HG02938 (cell line): ENCODE measurements at regions not wholly inside any gene's neighbourhood (a gene's known extent, or its start where the extent isn't known, plus 50 kb on each side); places are given as distances from the start of the nearest gene placed in this dataset.
"Not testable (repeated sequence)": the region's sequence is repeated elsewhere in the genome, so short reads cannot be mapped to it uniquely, and the experiment has no call there.

ENCODE experiments used
- ATAC-seq: cut with Tn5 transposase; IDR thresholded peaks from one replicate; pipeline ENCODE4 v1.9.1; 2021; ENCODE audit warnings: mild to moderate bottlenecking, moderate library complexity; ENCODE audit not compliant: unreplicated experiment

DNA sequence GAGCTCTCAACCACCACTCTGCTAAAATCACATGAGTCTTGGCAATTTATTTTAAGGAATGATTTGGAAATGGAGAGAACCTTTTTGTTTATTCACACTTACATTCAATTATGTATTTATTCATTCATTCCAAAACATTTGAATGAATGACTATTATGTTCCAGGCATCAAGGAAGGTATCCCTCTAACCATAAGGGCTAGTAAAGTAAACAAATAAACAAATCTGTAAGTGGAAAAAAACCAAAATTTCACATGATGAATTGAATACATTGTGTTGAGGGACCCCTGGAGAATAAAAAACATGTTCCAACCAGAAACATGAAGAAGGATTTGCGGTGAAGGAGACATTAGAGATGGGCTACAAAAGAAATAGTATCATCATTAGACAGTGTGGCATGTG, 677.8 kb downstream of the TOX3 start:
- ATAC-seq: no peak

DNA sequence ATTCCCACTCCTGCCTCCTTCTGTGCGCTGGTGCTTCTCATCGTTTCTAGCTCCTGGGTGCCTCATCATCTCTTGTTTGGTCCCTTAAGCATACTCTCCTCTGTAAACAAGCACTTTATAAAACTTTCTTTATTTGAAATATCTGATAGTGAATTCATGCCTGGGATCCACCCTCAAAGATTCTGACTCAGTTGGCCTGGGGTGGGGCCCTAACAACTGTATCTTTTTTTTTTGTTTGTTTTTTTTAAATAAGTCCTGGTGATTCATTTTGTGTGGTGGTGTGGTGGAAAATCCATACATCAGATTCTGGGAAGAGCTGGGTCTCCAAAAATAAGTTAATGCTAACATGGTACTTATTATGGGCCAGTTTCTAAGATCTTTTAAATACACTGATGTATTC, 678.3 kb downstream of the TOX3 start:
- ATAC-seq: no peak

DNA sequence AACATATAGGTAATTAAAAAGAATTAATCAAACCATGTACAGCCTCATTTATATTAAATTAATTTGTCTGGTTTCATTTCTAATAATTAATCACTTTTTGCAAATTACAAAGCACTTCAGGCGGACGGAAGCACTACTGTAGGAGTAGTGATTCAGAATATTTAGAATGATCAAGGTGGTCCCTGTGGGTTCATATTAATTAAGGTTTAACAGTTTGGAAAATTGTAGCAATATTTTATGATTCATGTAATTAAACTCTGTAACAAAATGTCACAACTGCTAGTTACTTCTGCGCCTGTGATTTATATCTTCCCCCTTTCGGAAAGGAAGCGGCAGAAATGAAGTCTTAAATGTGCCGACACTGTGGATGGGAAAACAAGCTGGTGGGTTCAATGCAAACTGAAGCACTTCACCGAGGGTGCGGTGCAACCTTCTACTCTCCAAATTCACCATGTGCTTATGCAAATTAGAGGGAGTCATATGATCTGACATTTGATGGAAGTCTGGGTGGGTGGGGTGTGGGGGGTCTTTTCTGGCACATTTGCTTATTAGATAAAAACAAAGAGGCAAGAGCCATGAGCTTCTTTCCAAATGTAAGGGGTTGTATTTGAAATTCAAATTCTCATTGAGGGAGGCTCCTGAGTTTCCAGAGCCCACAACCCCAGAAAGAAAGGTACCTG, 679.4 kb downstream of the TOX3 start:
- ATAC-seq: no peak

DNA sequence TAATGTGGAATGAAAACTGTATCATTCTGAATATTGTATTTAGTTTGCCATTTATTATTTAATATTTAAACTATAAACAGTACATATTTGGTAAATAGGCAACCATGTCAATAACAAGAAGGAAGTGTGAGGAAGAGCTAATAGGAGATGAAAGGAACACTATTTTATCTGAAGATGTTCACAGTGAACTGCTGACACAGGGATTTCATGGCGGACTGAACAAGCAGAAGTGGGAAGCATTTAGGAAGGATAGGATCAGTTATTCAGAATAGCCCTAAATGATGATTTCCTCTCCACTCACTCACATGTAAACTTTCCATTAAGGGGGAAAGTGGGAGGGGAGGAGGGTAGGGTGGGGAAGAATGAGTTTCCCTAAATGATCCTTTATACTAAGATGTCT, 682.4 kb downstream of the TOX3 start:
- ATAC-seq: no peak

DNA sequence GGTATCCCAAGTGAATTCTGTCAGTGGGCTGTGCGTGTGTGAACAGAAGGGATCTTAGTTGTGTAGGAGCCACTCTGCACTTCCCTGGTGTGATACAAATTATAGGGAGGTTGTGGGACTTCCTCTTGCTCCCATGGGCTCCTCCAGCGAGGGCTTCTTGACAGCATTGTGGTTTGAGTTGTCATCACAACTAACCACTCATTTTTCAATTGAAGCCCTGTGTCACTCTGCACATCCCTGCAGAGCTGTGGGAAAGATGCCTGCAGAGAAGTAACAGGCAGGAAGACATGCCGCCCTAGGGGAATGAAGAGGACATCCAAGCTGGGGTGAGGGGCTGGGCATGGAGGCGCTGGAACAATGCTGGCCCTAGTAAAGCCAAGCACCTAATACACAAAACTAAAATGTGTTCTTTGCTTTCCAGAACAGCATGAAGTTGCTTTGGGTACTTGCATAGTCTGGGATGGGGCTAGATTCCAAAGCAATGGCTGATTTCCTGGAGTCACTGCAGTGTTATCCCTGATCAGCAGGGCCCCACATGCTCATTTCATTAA, 692.5 kb downstream of the TOX3 start:
- no peak for ATAC-seq

DNA sequence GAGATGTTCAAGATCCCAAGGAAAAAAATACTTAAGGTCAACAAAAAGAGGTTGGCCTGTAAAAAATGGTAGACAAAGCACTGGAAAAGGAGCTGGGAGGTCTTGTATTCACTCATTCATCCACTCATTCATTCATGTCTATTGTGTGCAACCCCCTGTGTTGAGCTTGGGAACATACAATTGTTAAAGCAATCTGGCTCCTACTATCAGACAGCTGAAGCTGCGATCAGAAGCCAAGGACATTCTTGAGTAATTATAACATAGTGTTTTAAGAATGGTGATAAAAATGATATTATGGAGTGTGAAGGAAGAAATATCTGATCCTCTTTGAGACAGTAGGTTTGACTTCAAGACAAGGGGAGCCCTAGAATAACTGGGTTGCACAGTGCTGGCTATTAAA, 693.4 kb downstream of the TOX3 start:
- ATAC-seq: no peak

DNA sequence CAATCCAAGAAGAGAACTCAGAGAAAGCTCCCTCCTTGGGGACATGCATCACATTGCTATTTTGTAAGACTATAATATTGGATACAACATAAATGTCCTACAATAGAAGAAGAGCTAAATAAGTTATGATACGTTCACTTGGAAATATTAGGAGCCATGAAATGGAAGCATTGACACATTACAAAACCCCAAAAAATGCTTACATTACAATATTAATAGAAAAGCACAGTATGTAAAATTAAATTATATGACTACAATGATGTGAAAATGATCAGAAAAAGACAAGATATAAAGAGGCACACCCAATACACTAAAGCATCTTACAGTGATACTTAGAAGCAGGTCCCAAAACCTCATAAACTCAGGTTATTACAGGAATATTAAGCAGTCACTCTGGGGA, 694.1 kb downstream of the TOX3 start:
- no peak for ATAC-seq

DNA sequence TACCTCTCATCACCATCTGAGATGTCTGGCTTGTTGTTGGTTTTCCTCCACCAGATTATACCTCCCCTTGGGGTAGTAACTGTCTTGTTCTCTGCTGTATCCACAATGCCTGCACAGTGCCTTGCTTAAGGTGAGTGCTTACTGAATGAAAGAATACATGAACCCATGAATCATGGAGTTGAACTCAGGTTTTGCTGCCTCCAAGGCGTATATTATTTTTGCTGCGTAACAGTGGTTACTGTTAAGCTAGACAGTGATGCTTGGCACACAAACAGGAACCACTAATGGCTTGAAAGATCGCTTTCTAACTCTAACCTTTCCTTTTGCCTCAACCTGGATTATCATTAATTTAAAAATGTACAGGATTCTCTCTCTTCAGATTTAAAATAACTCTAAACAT, 695.8 kb downstream of the TOX3 start:
- no peak for ATAC-seq

DNA sequence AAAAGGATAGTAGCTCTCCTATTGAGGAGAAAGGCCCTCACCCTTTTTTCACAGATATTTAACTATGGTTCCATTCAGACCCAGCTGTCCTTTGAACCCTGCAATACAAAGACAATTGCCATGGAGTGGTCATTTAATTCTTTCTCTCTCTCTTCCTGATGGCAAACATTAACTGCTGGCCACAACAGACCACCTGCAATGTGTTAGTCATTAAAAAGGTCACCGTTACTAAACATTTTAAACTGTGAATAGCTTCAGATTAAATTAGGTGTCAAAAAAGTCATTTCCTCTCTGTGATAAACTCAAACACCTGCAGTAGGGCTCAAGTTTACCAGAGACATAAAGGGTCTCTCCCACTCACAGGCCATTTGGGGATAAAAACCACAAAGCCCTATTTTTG, 697.2 kb downstream of the TOX3 start:
- ATAC-seq: no peak

DNA sequence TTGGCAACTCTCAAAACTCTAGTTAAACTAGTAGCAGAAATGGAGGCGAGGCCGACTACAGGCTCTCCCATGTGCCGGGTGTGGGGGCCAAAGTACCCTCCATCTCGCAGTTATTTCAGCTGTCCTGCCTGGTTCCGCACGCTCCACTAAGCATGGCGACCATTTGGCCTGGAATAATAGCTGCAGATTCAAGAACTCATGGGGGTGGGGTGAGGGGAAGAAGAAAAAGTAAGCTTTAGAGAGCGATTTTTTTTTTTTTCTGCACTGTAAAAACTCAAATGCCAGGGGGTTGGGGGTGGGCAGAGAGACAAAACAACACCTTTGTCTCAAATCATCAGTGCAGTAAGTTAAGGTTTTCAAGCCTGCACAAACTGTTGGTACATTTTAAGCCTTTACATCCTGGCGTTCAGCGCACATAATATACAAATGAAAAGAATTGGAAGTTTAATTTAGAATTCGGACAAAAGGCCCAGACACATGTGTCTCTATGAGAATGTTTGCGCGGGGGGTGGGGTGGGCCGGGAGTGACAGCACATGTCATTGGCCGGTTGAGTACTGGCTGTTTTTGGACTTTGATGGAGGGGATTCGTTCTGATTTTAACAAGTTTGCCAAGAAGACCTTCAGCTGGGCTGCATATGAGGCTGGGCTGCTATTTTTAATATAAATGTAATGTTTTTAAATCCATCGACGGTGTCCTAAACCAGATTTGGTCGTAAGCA, 694.7 kb upstream of the SALL1 start:
- no peak for ATAC-seq

DNA sequence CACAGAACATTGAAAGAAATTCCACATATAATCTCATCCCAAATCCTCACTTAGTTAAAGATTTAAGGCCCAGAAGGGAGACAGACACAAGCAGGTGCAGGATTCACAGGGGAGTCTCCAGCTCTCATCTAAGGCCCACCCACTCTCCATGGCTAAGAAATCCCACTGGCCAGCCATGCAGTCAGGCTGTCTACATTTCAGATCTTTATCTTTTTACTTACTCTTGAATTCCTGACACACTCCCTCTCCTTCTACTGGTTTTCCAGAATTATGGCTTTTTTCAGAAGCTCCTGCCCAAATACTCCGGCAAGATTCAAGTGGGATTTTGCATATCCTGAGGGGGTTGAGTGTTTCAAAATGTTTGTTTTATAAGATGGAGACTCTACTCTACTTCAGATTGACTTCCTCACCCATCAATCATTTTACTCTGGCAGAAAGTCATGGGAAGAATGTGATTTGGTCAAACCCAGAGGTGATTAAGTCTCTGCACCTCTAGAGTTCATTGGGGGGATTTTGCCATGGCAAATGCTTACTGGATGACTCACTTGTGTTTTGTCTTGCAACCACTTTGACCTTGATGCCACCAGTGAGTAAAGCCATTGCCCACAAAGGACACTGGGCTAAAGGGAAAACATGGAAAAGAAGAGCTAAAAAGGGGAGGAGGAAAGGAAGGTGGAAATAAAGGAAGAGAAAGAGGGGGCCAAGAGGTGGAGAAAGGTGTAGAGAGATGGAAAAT, 688.8 kb upstream of the SALL1 start:
- ATAC-seq: no peak

DNA sequence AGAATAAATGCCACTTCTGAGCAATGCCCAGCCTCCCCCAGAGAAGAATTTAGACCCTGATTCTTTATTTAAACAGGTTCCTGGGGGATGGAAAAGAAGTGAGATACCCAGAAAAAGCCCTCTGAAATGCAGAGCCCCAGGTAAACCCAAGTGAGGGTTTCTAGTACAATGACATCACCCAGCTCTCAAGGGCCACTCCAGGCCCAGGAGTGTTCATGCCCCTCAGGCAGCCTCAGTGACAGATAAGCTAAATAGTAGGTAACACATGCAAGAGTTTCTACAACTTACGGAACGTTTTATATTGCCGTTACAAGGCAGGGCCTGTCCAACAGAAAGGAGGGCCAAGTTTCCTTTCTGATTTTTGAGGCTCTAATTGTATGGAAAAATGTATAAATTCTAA, 683.7 kb upstream of the SALL1 start:
- ATAC-seq: no peak

DNA sequence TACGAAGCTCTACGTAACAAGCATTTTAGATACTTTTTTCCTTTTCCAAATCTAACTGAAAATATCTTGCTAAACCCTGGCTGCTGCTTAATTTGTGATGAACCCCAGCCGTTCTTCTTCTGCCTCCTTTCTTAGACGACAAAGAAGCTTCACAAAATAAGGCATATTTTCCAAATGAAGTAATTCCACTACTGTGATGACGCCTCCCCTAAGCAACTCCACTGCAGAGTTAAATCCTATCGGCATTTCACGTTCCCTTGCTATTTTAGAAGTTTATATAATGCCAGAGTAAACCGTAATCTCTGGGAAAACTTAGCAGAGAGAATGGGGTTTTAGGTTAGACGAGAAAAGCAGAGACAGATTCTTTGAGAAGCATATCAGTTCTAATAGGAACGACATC, 683.1 kb upstream of the SALL1 start:
- no peak for ATAC-seq

DNA sequence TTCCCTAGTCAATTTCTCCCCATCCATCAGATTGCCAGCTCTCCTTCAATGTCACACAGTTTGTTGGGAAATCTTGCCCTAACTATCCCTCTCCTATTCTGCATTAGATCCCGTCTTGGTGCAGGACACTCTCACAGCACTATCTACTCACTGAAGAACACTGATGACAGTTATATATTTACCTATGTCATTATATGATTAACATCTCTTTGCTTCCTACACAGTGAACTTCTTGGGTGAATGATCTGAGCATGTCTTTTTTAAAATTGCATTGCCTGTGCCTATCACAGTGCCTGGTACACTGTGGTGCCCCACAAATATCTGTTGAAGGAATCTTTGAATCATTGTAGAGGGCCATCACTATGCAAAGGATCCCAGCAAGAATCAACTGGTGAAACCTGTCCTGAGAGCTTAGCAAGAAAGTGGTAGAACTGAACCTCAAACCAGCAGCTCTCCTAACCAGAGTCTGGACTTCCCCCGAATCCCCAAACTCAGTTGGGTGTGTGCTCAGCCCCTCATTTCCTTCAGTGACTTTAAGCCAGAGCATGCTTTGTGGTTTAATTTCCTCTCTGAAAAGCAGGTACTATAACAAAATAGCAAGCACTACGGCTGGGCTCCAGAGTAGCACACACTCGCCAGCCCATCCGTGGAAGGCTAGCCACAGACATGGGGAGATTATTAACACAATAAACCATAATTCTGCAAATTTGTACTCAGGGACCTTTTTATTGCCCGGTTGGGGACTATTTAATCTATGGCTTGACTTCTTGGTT, 680.7 kb upstream of the SALL1 start:
- peak; percentile 62 for ATAC-seq

DNA sequence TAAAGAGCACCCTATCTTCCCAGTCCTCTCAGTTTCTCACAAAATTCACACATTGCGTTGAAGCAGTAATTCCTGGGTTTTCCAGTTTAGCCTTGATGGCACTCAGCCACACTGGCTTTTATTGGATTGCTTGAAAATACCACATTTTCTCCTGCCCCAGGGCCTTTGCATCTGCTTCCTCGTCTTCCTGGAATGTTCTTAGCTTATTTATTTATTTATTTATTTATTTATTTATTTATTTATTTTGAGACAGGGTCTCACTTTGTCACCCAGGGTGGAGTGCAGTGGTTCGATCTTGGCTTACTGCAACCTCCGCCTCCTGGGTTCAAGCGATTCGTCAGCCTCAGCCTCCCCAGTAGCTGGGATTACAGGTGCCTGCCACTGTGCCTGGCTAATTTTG, 680.0 kb upstream of the SALL1 start:
- ATAC-seq: not testable (repeated sequence)

DNA sequence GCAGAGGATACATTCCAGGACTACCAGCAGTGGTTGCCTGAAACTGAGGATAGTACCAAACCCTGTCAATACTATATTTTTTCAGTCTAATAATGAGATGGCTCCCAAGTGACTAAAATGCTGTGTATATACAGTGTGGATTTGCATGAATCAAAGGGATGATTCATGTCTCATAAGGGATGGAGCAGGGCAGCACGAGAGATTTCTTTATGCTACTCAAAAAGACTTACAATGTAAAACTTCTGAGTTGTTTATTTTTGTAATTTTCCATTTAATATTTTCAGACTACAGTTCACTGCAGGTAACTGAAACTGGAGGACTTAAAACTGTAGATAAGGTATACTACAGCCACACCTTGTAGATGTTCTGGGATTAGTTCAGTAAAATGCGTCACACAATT, 674.7 kb upstream of the SALL1 start:
- no peak for ATAC-seq

DNA sequence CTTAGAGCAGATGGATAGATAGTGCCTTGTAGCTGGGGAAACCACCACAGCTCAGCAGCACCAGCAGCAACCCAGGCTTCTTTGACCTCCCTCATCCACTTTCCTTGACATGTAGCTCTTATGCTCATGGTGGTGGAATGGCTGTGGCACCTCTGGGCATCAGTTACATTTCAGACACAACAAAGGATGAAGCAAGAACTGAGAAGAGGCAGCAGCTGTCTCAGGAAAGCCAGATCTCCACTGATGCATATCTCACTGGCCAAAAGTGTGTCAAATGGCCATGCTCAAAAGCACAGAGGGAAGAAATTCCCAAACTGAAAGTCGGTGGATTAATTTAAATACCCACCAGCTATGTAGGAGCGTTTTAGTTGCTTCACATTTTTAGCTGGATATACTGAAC, 671.4 kb upstream of the SALL1 start:
- no peak for ATAC-seq

DNA sequence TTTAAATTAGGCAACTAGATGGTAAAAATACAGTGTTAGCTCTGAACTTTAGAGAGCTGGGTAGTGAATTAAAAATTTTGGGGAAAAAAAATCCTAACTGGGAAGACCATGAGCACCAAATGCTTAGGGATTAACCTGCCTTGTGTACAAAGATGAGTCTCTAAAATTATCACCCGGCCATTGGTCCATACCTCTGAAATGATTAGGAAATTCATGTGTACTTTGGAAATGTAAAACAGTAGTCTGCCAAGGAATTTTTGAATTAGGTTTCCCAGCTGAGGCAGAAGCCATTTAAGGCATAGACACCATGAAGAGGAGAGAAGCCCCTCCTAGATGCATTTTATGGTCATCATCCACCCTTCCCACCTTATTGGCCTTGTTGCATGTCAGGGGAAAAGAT, 670.5 kb upstream of the SALL1 start:
- ATAC-seq: no peak

DNA sequence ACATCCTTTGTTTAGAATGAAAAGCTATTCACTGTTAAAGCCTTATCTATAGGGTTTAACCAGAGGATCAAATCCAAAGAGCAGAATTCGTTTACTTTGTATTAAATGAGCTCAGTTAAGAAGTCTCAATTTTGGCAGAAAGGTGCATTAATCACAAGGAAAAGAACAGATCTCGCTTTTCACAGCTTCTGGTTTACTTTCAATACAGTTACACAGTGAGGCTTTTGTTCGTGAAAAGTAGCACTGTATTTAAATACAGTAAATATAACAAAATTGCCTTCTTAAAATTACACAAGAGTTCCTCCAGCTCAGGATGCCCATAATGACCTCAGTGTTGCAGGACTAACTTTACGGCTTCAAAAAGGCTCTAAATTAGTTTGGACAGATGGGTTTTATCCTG, 669.1 kb upstream of the SALL1 start:
- no peak for ATAC-seq

DNA sequence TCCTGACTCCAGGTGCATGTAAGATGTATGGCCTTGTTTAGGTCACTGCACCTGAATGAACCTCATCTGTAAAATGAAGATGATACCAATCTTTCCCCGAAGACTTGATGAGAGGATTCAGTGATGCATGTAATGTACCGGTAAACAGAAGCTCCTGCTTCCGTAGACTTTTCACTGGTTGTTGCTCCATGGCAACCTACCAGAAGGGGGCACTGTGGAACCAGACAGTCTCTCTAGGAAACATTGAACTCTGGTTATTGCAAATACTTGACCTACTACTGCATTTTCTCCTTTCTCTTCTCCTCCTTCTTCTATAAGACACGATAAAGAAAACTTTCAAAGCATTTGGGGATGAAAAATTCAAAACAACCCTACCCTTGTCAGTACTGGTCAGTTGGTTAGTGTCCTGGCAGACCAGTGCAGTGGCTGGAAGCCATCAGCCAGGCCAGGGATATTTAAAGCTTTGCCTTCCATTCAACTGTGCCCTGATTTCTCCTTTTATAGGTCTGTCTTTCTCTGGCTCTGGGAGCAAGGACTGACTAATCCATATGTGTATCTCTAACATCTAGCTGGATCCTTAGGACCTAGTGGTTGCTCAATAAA, 667.4 kb upstream of the SALL1 start:
- no peak for ATAC-seq

DNA sequence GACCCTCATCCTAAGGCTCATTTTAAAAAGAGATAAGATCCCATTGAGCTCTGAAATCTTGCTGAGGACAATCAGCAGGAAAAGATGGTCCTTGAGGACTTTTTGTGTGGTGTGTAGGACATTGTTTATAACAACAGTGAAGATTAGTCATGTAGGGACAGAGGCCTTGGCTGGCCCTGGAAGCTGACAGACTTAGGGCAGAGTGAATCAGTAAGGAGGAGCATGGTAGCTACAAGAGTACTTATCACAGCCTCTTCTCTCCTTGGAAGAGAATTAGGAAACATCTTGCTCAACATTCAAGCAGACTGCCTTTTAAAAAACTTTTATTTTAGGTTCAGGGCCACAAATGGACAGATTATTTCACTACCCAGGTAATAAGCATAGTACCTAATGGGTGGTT, 665.9 kb upstream of the SALL1 start:
- no peak for ATAC-seq
